HG03342 (cell line): ENCODE measurements at regions not wholly inside any gene's neighbourhood (a gene's known extent, or its start where the extent isn't known, plus 50 kb on each side); places are given as distances from the start of the nearest gene placed in this dataset.

Experiments
- ATAC-seq: cut with Tn5 transposase; IDR thresholded peaks from one replicate; pipeline ENCODE4 v1.9.1; 2021; ENCODE audit warnings: mild to moderate bottlenecking, moderate library complexity; ENCODE audit not compliant: unreplicated experiment

- ATAC-seq: no peak
Measured at GRCh38 chr7:94223375-94224084, 171.2 kb upstream of the COL1A2 start.

GRCh38 chr7:94228223-94228622 lies 166.5 kb upstream of the COL1A2 start:
- ATAC-seq: no peak

- ATAC-seq: no peak
Measured at GRCh38 chr7:94228678-94229077, 166.0 kb upstream of the COL1A2 start.

- ATAC-seq: no peak
Measured at GRCh38 chr7:94231305-94231704, 163.4 kb upstream of the COL1A2 start.

- ATAC-seq: no peak
Measured at GRCh38 chr7:94236960-94237359, 157.7 kb upstream of the COL1A2 start.

GRCh38 chr7:94237417-94237816 lies 157.3 kb upstream of the COL1A2 start:
- ATAC-seq: no peak

GRCh38 chr7:94239661-94240234 lies 154.9 kb upstream of the COL1A2 start:
- ATAC-seq: no peak

GRCh38 chr7:94240902-94241301 lies 153.8 kb upstream of the COL1A2 start:
- no peak for ATAC-seq

- ATAC-seq: no peak
Measured at GRCh38 chr7:94241402-94241925, 153.2 kb upstream of the COL1A2 start.

- ATAC-seq: no peak
Measured at GRCh38 chr7:94243066-94243711, 151.5 kb upstream of the COL1A2 start.

GRCh38 chr7:94244760-94245159 lies 149.9 kb upstream of the COL1A2 start:
- no peak for ATAC-seq

GRCh38 chr7:94245500-94245899 lies 149.2 kb upstream of the COL1A2 start:
- ATAC-seq: no peak

GRCh38 chr7:94247970-94248369 lies 146.7 kb upstream of the COL1A2 start:
- ATAC-seq: no peak

GRCh38 chr7:94249631-94250030 lies 145.1 kb upstream of the COL1A2 start:
- ATAC-seq: no peak

- ATAC-seq: no peak
Measured at GRCh38 chr7:94250124-94250523, 144.6 kb upstream of the COL1A2 start.

- ATAC-seq: no peak
Measured at GRCh38 chr7:94250987-94251386, 143.7 kb upstream of the COL1A2 start.

GRCh38 chr7:94252124-94252523 lies 142.6 kb upstream of the COL1A2 start:
- ATAC-seq: no peak

GRCh38 chr7:94252971-94253370 lies 141.7 kb upstream of the COL1A2 start:
- no peak for ATAC-seq

- no peak for ATAC-seq
Measured at GRCh38 chr7:94253686-94254085, 141.0 kb upstream of the COL1A2 start.

- no peak for ATAC-seq
Measured at GRCh38 chr7:94258418-94259300, 136.0 kb upstream of the COL1A2 start.

- ATAC-seq: no peak
Measured at GRCh38 chr7:94261067-94261466, 133.6 kb upstream of the COL1A2 start.
